ENCODE measurements at regions not wholly inside any gene's neighbourhood (a gene's known extent, or its start where the extent isn't known, plus 50 kb on each side); places are given as distances from the start of the nearest gene placed in this dataset.

DNA sequence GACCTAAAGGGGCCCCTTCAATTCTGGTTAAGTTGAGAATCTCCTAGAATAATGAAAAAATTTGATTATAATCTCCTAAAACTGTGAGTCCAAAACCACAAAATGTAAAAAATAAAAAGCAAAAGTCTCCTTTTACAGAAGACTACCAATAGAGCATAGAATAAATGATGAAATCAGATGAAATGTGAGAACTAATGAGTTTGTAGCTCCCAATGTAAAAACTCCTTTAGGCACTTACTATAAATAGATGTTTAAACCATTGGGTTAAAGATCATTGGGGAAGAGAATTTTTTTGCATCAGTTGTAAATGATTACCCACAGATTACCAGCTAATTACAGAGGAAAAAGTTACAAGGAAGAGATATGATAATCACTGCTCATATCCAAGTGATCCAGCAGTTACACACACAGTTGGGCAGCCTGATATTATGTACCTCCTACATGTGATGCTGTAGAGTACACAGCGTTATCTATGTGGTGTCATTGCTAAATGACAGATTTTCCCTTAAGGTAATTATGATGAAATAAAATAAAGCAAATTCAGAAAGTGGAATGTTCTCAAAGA, 282.7 kb upstream of the SEMA3D start:
- ATAC-seq (ENCODE audit: low read depth) = no peak
- no peaks in the 10 kb centered on the region for H3K9me3 Mint-ChIP-seq

DNA sequence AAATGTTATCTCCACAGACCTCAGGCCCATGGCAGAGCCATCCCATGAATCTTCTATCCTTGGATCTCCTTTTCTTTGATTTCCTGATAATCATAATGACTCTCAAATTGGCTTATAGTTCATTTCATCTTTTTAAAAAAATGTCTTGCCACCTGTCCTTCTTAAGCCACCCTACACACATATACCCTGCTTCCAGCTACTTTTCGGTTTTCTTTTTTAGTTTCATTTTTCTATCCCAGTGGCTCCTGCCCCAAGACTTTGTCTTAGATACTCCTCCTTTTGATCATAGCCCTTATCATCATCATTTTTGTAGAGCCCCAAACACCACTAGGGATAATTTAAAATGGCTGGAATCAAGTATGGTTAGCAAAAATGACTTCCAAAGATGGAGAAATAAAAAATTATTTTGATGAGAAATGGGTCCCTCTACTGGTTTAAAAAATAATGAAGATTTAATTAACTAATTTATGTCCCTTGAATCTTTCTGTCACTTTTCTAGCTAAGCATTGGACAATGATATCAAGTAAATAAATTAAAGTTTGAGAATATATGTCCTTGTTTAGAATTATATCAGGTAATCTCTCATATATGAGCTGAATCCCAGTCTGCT, 277.3 kb upstream of the SEMA3D start:
- DNase-seq (ENCODE audit: low spot score in 2 of 2) = no peak
- no peaks in the 10 kb centered on the region for H3K4me1 Mint-ChIP-seq
- H3K27ac Mint-ChIP-seq = no peak overlapping the region
- H3K27me3 Mint-ChIP-seq = peaks cover 2% of the 10 kb centered on the region
- no peak overlapping the region for H3K4me3 Mint-ChIP-seq
- no peak for ATAC-seq (ENCODE audit: low read depth)
- no peaks in the 10 kb centered on the region for H3K9me3 Mint-ChIP-seq
- no peaks in the 10 kb centered on the region for H3K36me3 Mint-ChIP-seq

More for the DNA sequence above, 282.7 kb upstream of the SEMA3D start:
- Mint-ChIP-seq H3K36me3 (no peaks in the 10 kb centered on the region), H3K4me3 (no peak overlapping the region), H3K27me3 (peaks cover 2% of the 10 kb centered on the region), H3K27ac (no peak overlapping the region), H3K4me1 (peaks cover 2% of the 10 kb centered on the region)
- DNase-seq (ENCODE audit: low spot score in 2 of 2) = no peak

DNA sequence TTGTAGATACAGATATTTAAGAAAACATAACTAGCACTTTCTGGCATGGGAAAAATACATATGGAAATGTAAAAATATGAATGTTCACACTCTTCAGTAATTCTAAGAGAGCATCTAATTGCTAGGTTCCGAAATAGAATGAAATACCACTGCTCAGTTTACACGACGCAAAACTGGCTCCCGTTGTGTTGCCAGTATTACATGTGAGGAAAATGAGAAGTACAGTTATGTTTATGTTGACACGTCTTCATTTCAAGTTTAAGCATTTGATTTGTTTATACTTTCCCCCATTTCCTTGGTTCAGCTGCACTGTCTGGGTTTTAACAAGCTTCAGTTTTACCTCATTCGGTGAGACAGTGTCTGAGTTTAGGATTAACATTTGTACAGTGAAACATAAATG, 275.8 kb upstream of the SEMA3D start:
- Mint-ChIP-seq H3K4me3 (no peak overlapping the region), H3K36me3 (no peaks in the 10 kb centered on the region), H3K4me1 (no peaks in the 10 kb centered on the region), H3K9me3 (no peaks in the 10 kb centered on the region), H3K27me3 (peaks cover 2% of the 10 kb centered on the region), H3K27ac (no peak overlapping the region)
- ATAC-seq (ENCODE audit: low read depth) (no peak), DNase-seq (ENCODE audit: low spot score in 2 of 2) (no peak)

DNA sequence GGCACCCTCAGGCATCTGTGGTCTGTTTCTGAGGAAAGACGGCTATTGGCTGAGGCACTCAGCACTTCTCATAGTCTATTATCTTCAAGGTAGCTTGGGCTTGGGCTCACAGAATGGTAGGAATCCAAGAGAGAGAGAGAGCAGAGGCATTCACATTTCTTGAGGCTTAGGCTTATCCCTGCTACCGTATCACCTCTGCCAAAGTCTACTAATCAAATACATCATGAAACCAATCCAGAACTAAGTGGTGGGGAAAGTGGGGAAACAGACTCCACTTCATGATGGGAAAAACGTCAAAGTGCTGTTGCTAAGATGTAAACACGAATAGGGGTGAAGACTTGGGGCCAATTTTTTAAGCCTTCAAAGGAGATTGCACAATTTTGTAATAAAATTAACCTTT, 271.1 kb upstream of the SEMA3D start:
- Mint-ChIP-seq H3K27me3 (no peaks in the 10 kb centered on the region), H3K9me3 (no peaks in the 10 kb centered on the region), H3K4me3 (no peak overlapping the region), H3K27ac (no peak overlapping the region), H3K4me1 (no peaks in the 10 kb centered on the region), H3K36me3 (no peaks in the 10 kb centered on the region)
- DNase-seq (ENCODE audit: low spot score in 2 of 2) (no peak), ATAC-seq (ENCODE audit: low read depth) (no peak)

DNA sequence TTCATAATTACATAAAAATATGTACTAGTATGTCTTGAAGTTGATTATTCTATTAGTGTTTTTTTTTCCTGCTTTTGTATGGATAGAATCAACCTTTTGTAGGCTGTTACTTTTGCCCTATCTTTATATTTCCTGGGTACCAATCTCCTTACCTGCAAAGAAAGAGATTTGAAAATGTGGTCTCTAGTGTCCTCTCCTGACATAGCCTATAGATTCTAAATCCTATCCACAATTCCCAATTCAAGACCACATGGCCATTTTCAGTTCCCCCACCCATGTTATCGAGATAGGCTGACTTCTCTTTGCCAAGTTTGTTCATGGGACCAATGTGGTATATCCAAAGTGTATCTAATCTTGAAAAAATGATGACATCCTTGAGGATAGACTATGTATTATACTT, 269.4 kb upstream of the SEMA3D start:
- Mint-ChIP-seq H3K9me3 (no peaks in the 10 kb centered on the region), H3K36me3 (no peaks in the 10 kb centered on the region), H3K4me1 (no peaks in the 10 kb centered on the region), H3K27me3 (no peaks in the 10 kb centered on the region), H3K4me3 (no peak overlapping the region), H3K27ac (no peak overlapping the region)
- no peak for ATAC-seq (ENCODE audit: low read depth)
- DNase-seq (ENCODE audit: low spot score in 2 of 2) = no peak

DNA sequence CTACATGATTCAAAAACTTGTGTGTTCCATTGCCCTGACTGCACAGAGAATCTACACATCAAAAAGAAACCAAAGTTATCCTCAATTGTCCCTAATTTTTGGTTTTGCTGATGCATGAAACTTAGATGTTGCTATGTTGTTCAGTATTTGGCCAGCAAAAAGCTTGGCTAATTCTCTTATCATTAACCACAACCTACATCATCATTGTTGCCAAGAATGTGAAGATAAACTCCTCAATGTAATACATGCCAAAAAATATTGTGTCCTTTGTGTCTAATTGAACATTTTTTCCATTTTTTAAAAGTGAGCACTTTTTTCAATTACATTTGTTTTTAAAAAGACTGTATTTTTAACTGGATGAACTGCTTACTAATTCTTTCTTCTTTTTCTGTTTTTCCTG, 268.0 kb upstream of the SEMA3D start:
- Mint-ChIP-seq H3K27ac (no peak overlapping the region), H3K9me3 (no peaks in the 10 kb centered on the region), H3K36me3 (no peaks in the 10 kb centered on the region), H3K4me3 (no peak overlapping the region), H3K4me1 (no peaks in the 10 kb centered on the region), H3K27me3 (no peaks in the 10 kb centered on the region)
- DNase-seq (ENCODE audit: low spot score in 2 of 2) (no peak), ATAC-seq (ENCODE audit: low read depth) (no peak)

DNA sequence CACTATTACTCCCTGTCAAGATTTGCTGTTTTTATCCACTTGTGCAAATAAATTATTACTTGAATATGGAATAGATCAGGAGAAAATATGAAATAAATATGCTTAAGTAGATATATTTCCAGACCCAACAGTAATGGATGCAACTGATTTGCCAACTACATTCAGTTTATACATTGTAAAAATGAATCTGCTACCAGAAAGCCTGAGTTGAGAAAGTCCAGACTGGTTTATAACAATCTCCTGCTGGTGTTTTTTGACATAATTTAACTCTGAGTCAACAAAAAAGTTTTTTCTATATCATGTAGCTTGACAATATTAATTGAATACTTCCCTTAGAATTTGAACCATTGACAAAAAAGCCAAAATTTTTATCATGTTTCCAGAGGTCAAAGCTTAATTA, 265.8 kb upstream of the SEMA3D start:
- Mint-ChIP-seq H3K4me3 (no peak overlapping the region), H3K4me1 (no peaks in the 10 kb centered on the region), H3K9me3 (no peaks in the 10 kb centered on the region), H3K27ac (no peak overlapping the region), H3K27me3 (no peaks in the 10 kb centered on the region), H3K36me3 (no peaks in the 10 kb centered on the region)
- DNase-seq (ENCODE audit: low spot score in 2 of 2) (no peak), ATAC-seq (ENCODE audit: low read depth) (no peak)

DNA sequence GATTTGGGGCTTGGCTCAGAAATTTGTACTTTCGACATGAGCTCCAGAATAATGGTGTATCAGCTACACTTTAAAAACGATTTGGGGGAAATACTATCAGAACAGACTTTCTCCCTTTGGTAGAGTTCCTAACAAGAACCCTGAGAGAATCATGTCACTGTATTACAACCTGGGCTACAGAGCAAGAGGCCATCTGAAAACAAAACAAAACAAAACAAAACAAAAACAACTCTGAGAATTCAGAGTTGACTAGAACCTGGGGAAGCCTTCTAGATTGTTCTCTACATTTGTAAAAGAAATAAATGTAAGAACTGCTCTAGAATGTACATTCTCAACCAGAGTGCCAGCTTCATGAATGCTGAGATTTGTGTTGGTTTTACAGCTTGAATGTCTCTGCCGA, 262.6 kb upstream of the SEMA3D start:
- H3K4me1 Mint-ChIP-seq = no peaks in the 10 kb centered on the region
- no peak overlapping the region for H3K4me3 Mint-ChIP-seq
- no peak overlapping the region for H3K27ac Mint-ChIP-seq
- DNase-seq (ENCODE audit: low spot score in 2 of 2) (no peak), ATAC-seq (ENCODE audit: low read depth) (no peak)
- H3K36me3 Mint-ChIP-seq = no peaks in the 10 kb centered on the region
- no peaks in the 10 kb centered on the region for H3K27me3 Mint-ChIP-seq
- no peaks in the 10 kb centered on the region for H3K9me3 Mint-ChIP-seq

DNA sequence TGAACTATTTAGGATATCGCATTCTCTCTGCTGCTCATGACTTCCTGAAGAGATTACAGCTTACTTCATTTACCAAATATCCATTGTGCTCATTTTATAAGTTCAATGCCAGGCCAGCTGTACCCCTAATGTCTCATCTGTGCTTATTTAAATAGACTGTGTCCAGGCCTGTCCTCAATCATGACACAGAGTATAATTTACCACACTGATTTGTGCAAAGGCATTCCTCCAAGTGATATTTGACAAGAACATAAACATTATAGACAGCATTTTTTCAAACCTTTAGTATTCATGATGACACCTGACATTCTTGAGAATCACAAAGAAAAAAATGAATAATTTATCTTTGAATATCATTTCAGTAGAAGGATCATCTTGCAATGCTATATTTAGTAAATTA, 260.1 kb upstream of the SEMA3D start:
- Mint-ChIP-seq H3K27ac (no peak overlapping the region), H3K9me3 (no peaks in the 10 kb centered on the region)
- no peak for DNase-seq (ENCODE audit: low spot score in 2 of 2)

DNA sequence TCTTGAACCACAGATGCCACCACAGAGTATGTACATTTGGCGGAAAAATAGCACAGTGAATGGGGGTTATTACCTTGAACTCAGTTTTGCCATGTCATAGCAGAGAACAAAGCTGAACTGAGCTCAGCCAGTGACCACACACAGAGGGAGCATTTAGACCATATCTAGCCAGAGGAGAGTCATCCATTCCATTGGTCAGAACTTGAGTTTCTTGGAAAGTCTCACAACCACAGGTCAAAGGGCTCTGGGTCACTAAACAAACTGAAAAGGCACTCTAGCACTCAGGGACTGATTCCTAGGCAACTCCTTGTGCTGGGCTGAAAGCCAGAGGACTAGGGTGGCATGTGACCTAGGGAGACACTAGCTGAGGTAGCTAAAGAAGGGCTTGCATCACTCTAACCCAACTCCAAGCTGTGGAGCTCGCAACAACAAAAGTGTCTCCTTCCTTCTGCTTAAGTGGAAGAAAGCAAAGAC, 239.7 kb upstream of the SEMA3D start:
- Mint-ChIP-seq H3K27ac (no peak overlapping the region), H3K36me3 (no peaks in the 10 kb centered on the region), H3K27me3 (no peaks in the 10 kb centered on the region), H3K4me1 (no peaks in the 10 kb centered on the region), H3K9me3 (no peaks in the 10 kb centered on the region), H3K4me3 (no peak overlapping the region)
- DNase-seq (ENCODE audit: low spot score in 2 of 2) (no peak), ATAC-seq (ENCODE audit: low read depth) (no peak)

More for the DNA sequence above, 260.1 kb upstream of the SEMA3D start:
- Mint-ChIP-seq H3K4me3 (no peak overlapping the region), H3K4me1 (no peaks in the 10 kb centered on the region), H3K27me3 (no peaks in the 10 kb centered on the region), H3K36me3 (no peaks in the 10 kb centered on the region)
- no peak for ATAC-seq (ENCODE audit: low read depth)

DNA sequence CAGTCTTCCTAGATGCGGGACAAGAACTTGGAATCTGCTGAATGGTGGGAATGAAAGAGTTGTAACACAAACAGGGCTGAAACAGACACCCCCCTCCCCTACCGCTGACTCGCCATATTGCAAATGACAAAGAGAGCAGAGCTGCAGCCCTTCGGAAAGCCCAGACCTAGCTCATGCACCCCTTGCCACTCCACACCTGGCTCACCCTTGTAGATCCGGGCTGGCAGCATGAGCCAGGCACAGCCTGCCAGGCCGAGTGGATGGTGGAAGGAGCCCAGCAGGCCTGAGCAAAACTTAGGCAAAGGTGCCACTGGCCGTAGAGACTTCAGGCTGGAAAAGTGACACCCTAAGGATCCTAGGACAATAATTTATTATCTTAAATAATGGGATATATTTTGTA, 237.4 kb upstream of the SEMA3D start:
- Mint-ChIP-seq H3K4me3 (no peak overlapping the region), H3K4me1 (no peaks in the 10 kb centered on the region), H3K9me3 (peaks cover 2% of the 10 kb centered on the region), H3K27ac (no peak overlapping the region), H3K36me3 (no peaks in the 10 kb centered on the region), H3K27me3 (no peaks in the 10 kb centered on the region)
- ATAC-seq (ENCODE audit: low read depth) (no peak), DNase-seq (ENCODE audit: low spot score in 2 of 2) (no peak)

DNA sequence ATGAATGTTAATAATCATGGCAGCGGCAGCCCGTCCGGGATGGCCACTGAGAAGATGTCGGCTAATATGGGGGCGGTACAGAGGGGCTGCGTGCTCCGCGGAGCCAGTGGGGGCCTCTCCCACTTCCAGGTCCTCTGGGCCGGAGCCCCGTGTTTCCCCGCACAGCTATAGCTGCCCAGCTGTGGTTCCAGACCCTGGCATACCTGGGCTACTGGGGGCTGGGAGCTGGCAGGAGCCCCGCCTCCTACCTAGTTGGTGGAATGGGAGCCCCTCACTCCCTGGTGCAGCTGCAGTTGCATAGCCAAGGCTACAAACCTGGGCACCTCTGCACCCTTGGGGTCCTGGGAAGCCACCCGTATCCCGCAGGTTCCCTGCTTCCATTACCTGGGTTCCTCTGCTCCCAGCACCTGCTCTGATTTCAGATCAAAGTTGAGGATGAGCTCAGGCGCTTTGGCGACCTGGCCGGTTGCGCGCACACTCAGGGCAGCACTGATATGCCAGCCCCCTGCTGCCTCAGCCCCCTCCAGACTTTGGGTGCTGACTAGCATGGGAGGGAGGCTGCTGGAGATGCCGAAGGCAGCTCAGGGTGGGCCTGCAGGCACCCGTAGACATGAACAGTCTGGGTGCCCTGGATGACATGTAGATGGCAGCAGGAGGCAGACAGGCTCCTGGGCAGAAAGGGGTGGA, 236.5 kb upstream of the SEMA3D start:
- no peak overlapping the region for H3K4me3 Mint-ChIP-seq
- H3K27me3 Mint-ChIP-seq = no peaks in the 10 kb centered on the region
- H3K27ac Mint-ChIP-seq = no peak overlapping the region
- H3K36me3 Mint-ChIP-seq = no peaks in the 10 kb centered on the region
- DNase-seq (ENCODE audit: low spot score in 2 of 2) (no peak), ATAC-seq (ENCODE audit: low read depth) (no peak)
- peaks cover 2% of the 10 kb centered on the region for H3K9me3 Mint-ChIP-seq
- no peaks in the 10 kb centered on the region for H3K4me1 Mint-ChIP-seq

DNA sequence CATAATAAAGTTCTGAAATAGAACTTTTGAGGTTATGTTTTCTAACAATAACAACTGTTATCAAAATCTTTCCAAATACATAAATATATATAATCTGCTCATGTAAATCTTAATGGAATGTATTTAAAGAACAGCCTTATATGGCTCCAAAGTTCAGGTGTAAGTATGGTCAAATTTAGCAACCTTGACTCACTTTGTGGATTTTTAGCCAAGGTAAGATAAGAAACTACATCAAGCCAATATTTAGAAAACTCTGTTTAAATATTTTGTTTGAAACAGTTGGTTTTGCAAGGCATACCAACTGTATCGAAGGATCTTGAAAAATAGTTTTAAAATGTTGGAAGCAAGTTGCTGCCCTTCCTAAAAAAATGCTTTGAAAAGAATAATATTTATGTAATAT, 228.9 kb upstream of the SEMA3D start:
- Mint-ChIP-seq H3K36me3 (no peaks in the 10 kb centered on the region), H3K27me3 (no peaks in the 10 kb centered on the region), H3K9me3 (peaks cover under 1% of the 10 kb centered on the region), H3K27ac (no peak overlapping the region), H3K4me1 (no peaks in the 10 kb centered on the region), H3K4me3 (no peak overlapping the region)
- ATAC-seq (ENCODE audit: low read depth) (no peak), DNase-seq (ENCODE audit: low spot score in 2 of 2) (no peak)

DNA sequence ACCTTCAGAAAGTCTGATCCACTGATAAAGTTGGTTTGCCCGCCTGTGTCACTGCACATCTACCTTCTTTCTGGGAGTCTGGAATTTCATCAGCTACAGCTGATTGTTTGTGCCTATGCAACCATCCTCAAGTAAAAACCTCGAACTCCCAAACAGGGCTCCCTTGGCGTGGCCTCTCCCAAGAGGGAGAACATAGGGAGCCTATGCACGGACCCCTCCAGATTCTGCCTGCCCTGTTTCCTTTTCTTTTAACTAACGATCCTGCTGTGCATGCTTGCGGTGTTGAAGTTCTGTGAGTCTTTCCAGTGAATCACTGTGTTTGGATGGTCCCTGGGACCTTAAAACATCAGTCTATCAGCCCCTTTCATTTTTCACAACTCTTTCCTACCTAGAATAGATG, 226.9 kb upstream of the SEMA3D start:
- ATAC-seq (ENCODE audit: low read depth) = no peak
- no peak for DNase-seq (ENCODE audit: low spot score in 2 of 2)
- Mint-ChIP-seq H3K36me3 (no peaks in the 10 kb centered on the region), H3K27ac (no peak overlapping the region), H3K4me1 (no peaks in the 10 kb centered on the region), H3K4me3 (no peak overlapping the region), H3K9me3 (peaks cover 3% of the 10 kb centered on the region), H3K27me3 (no peaks in the 10 kb centered on the region)

DNA sequence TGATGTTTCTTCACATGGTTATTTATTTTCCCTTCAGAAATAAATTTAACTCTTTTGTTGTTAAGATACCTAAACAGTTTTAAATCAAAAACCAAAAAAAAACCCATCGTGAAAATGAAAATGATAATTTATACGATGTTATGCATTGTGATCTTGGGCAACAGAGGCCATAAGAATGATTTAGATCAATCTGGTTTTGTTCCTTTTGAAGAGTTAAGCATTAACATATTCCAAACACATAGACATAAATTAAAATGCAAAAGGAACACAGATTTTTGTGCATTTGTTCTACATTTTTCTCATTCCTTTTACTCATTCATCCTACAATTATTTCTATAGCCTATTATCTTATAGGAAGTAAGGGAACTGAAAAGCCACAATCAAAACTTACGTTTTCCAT, 226.1 kb upstream of the SEMA3D start:
- H3K4me1 Mint-ChIP-seq = no peaks in the 10 kb centered on the region
- ATAC-seq (ENCODE audit: low read depth) (no peak), DNase-seq (ENCODE audit: low spot score in 2 of 2) (no peak)
- H3K36me3 Mint-ChIP-seq = no peaks in the 10 kb centered on the region
- H3K27me3 Mint-ChIP-seq = no peaks in the 10 kb centered on the region
- peaks cover 3% of the 10 kb centered on the region for H3K9me3 Mint-ChIP-seq
- no peak overlapping the region for H3K27ac Mint-ChIP-seq
- no peak overlapping the region for H3K4me3 Mint-ChIP-seq

Measured in memory B cell (primary cell).